GM12892 (cell line): ENCODE measurements at regions not wholly inside any gene's neighbourhood (a gene's known extent, or its start where the extent isn't known, plus 50 kb on each side); places are given as distances from the start of the nearest gene placed in this dataset.

Experiments
- POLR2A ChIP-seq: IDR thresholded peaks from 2 replicates; pipeline ENCODE4 v1.6.1; 2011; ENCODE audit warnings: low read depth, low read length, control low read depth
- POLR2AphosphoS5 ChIP-seq: IDR thresholded peaks from 2 replicates; pipeline ENCODE4 v1.6.1; 2011; ENCODE audit warnings: low read depth, low read length, control low read depth

- TF ChIP-seq POLR2AphosphoS5 (no peak), POLR2A (no peak)
These were observed 198.7 kb upstream of the DUSP10 start for GRCh38 chr1:221940631-221941030.
